ENCODE measurements at regions not wholly inside any gene's neighbourhood (a gene's known extent, or its start where the extent isn't known, plus 50 kb on each side); places are given as distances from the start of the nearest gene placed in this dataset.
"Not testable (repeated sequence)": the region's sequence is repeated elsewhere in the genome, so short reads cannot be mapped to it uniquely, and the experiment has no call there.

- DNase-seq = no peak
Observed at GRCh38 chr4:112708772-112709171, 71.8 kb downstream of the LARP7 start.

- no peak for DNase-seq
Observed at GRCh38 chr4:112714922-112715901, 78.3 kb downstream of the LARP7 start.

GRCh38 chr4:112717856-112718255, 80.9 kb downstream of the LARP7 start:
- DNase-seq = no peak

GRCh38 chr4:112721627-112722026, 84.7 kb downstream of the LARP7 start:
- DNase-seq = no peak

GRCh38 chr4:112726041-112726440, 89.1 kb downstream of the LARP7 start:
- DNase-seq = no peak

- not testable (repeated sequence) for DNase-seq
Observed at GRCh38 chr4:112727728-112728127, 90.8 kb downstream of the LARP7 start.

- no peak for DNase-seq
Observed at GRCh38 chr4:112731715-112732114, 94.8 kb downstream of the LARP7 start.

GRCh38 chr4:112732142-112732541, 95.2 kb downstream of the LARP7 start:
- no peak for DNase-seq

- DNase-seq = peak in 1 of 5 experiments; percentile 66
Observed at GRCh38 chr4:112735474-112735951, 98.6 kb downstream of the LARP7 start.

GRCh38 chr4:112736718-112737135, 99.8 kb downstream of the LARP7 start:
- DNase-seq = peak in 1 of 5 experiments; percentile 68

GRCh38 chr4:112739442-112739841, 102.5 kb downstream of the LARP7 start:
- no peak for DNase-seq

GRCh38 chr4:112747036-112747435, 110.1 kb downstream of the LARP7 start:
- no peak for DNase-seq

- DNase-seq = no peak
Observed at GRCh38 chr4:112748352-112748878, 111.5 kb downstream of the LARP7 start.

- not testable (repeated sequence) for DNase-seq
Observed at GRCh38 chr4:112750749-112751148, 113.8 kb downstream of the LARP7 start.

GRCh38 chr4:112751447-112751846, 114.5 kb downstream of the LARP7 start:
- DNase-seq = no peak

- DNase-seq = no peak
Observed at GRCh38 chr4:112752061-112752460, 115.1 kb downstream of the LARP7 start.

- DNase-seq = no peak
Observed at GRCh38 chr4:112752510-112752909, 115.6 kb downstream of the LARP7 start.

GRCh38 chr4:112753333-112753732, 116.4 kb downstream of the LARP7 start:
- DNase-seq = no peak

- DNase-seq = no peak
Observed at GRCh38 chr4:112759313-112759712, 122.4 kb downstream of the LARP7 start.

- DNase-seq = peak in 1 of 5 experiments; percentile 25
Observed at GRCh38 chr4:112765317-112765974, 128.5 kb downstream of the LARP7 start.

- DNase-seq = peak in 1 of 5 experiments; percentile 9
Observed at GRCh38 chr4:112766422-112766821, 129.5 kb downstream of the LARP7 start.

- no peak for DNase-seq
Observed at GRCh38 chr4:112767386-112767785, 130.4 kb downstream of the LARP7 start.

GRCh38 chr4:112770114-112770513, 133.2 kb downstream of the LARP7 start:
- no peak for DNase-seq

Data from T-helper 2 cell (primary cell).